M059J (cell line): ENCODE measurements at regions not wholly inside any gene's neighbourhood (a gene's known extent, or its start where the extent isn't known, plus 50 kb on each side); places are given as distances from the start of the nearest gene placed in this dataset.
"Not testable (repeated sequence)": the region's sequence is repeated elsewhere in the genome, so short reads cannot be mapped to it uniquely, and the experiment has no call there.

Experiments used
- DNase-seq: peaks from one replicate; pipeline ENCODE4 v3.0.0-alpha.2; 2012; ENCODE audit warnings: low read depth

GRCh38 chr16:29328528-29328927 is 78.0 kb downstream of the NPIPB11 start:
- DNase-seq: peak; percentile 52

DNA sequence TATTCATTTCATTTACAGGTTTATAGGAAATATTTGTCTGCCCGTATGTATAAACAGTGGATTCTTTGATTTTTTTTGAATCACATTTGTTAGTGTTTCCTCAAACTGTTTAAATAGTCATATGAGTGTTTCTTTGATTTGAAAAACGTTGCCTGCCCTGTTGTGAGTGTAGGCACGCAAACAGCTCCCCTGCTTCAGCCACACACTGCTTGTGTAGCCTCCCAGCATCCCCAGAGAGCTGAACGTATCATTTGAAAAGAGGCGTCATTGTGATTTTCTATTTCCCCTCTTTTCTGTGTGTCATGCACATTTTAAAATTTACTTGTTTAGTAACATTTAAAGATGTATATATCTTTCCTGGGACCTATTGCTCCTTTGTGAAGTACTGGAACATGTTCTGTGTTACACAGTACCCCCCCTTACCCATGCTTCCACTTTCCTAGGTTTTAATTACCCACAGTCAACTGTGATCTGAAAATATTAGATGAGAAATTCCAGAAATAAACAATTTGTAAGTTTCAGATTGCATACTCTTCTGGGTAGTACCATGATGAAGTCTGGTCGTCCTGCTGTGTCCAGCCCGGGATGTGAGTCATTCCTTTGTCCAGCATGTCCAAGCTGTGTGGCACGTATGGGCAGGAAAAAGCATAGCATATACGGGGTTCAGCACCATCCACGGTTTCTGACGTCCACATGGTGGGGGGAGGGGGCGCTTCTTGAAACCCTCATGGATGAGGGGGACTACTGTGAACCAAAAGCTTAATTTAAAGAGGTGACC is 78.7 kb downstream of the NPIPB11 start:
- DNase-seq: peak; percentile 76

DNA sequence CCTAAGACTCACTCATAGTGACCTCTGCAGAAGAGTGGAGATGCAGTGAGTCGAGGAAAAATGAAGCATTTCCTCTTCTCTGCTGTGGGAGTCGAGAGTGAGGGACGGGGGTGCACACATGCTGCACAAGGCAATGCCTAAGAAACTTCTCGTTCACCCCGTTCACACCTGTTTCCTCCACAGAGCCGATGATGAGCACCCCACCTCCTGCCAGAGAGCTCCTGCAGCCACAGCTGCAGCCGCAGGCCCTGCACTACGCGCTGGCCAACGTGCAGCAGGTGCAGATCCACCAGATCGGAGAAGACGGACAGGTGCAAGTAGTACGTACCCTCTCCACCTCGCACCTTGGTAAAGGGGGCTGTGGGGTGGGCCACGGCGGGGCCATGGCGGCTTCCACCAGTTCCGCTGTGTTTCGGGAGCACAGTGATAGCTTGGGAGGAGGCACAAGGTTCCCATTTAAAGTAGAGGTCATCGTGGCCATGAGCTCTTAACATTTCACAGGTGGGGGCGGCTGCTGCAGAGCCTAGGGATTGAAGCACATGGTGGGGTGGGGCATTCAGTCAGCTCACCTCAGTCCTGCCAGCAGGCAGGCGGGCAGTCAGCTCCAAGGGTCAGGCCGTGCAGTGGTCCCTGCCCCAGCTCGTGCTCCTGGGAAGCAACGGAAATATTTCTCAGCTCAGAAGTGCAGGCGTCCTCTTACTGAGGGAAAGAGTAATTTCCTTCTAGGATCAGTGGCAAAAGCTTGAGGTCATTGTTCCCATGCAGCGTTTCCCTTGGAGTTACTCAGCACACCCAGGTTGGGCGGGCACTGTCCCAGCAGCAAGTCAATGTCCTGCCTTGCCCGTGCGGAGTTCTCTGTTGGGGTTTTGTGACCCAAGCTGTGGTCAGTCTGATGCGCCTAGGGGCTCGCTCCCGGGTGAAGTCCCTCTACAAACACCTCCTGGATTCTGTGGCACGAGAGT is 80.1 kb downstream of the NPIPB11 start:
- DNase-seq: not testable (repeated sequence)

DNA sequence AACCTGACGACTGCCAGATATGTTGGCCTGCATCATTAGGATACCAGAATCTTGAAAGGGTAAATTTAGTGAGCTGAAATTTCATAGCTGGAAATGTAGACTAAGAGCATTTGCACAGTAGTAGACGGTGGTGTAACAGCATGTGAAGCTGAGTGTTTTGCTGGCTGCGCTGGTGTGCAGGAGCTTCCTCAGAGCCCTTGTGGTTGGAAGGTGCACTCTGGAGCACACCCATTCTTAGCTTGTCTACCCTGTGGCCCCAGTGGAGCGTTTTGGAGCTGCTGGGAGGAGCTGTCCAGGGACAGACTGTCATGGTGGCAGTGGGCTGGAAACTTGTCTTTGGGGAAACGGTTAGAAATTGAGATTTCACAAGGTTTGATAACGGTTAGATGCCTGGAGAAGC is 82.8 kb downstream of the NPIPB11 start:
- not testable (repeated sequence) for DNase-seq

GRCh38 chr16:29321585-29321984 is 84.9 kb downstream of the NPIPB11 start:
- DNase-seq: no peak

DNA sequence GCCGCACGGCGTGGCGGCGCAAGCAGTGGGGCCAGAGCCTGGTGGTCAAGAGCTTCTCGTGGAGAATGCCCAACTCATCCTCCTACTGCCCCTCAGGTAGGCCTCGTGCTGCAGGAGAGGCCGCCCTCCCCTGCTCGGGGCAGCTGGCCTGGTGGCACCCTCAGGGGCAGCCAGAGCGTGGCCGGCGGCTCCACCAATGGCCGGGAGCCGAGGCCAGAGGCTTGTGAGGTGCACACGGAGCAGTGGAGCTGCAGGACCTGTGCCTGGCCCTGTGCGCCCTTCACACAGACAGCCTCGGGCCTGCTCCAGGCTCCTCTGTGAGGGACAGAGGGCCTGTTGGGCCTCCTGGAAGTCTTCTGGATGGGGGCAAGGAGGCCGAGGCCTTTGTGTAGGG is 85.5 kb downstream of the NPIPB11 start:
- DNase-seq: no peak

GRCh38 chr16:29320274-29320999 is 86.1 kb downstream of the NPIPB11 start:
- no peak for DNase-seq

DNA sequence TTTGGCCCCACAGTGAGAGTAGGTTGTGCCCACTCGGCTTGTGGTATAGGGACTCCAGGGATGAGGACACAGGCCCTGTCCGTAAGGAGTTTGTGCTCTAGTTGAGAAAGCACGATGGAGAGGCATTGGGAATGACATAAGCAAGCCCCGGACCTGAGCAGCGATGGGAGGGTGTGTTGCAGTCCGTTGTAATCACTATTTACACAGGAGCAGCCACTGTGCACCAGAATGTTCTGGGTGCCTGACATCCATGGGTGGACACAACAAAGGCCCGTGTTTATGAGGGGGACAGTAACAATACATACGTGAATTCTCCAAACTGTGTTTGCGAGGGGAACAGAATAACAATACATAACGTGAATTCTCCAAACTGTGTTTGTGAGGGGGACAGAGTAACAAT is 86.8 kb downstream of the NPIPB11 start:
- DNase-seq: no peak

DNA sequence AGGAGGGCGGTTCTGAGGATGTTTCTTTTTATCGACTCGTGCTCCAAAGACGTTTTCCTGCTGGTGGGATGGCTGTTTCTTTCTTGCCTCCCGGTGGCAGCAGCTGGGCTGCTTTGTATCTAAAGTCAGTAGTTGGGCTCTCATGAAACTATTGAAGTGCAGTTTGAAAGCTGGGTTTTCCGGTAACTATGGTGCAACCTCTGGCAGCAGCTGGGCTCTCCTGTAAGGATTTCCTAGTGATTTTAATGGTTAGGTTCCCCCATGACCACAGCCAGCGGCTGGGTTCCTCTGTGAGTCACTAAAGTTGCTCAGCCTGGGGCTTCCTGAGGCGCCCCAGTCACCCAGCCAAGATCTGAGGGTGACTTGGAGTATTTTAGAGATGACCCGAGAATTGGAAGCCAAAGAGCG is 87.9 kb downstream of the NPIPB11 start:
- peak; percentile 84 for DNase-seq

GRCh38 chr16:29318037-29318436 is 88.5 kb downstream of the NPIPB11 start:
- no peak for DNase-seq

DNA sequence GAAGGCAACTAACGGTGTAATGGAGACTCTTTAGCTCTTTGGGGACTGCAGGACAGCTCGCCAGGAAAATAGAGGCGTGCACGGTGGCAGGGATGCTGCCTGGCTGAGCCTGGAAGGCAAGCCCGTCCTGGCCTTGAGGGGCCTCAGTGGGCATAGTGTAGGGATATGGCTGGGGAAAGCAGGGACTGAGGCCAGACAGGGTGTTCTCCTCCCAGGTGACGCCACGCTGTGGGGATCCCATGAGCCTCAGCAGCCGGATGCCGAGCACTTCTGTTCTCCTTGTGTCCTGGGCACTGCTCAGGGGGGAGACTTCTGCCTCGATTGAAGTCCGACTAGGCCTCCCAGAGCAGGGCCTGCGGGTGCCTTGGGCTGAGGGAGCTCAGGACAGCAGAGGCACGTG is 89.2 kb downstream of the NPIPB11 start:
- DNase-seq: no peak

DNA sequence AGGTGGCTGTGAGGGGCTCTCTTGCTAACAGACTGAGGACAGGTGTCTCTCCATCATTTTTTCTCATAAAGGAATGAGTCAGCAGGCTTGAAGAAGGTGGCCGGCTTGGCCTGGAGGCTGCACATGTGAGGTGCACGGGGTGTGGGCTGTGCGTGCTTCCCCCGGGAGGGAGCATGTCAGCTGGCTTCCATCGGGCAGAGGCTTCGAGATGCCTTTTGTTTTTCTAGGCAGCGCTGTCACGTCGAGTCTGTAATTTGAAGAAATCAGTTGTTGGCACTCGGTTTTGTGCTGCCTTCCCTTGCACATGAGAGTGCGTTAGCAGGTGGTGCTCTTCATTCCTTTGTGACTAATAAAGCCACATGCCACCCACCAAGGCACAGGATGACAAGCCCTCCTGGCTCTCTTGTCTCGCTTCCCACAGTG is 89.7 kb downstream of the NPIPB11 start:
- DNase-seq: peak; percentile 18

DNA sequence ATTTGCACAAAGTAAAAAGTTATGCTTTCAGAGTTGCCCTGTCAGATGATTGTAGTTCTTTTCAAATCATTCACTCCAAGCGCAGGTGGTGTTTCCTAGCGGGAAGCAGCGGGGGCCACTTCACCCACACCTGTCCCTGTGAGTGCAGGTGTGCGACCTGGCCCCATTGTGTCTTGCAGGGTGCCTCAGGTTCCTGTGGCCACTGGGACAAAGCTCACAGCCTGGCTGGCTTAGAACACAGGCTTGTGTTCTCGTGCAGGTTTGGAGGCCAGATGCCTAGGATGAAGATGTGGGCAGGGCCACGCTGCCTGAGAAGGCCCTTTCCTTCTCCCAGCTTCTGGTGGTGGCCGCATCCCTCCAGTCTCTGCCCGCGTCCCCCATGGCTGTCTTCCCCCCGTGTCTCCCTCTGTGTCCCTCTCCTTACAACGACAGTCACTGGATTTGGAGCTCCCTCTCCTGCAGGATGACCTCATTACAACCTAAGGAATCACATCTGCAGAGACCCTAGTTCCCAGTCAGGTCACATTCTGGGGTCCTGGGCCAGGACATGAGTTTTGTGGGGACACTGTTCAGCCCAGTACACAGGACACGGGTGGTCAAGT is 90.5 kb downstream of the NPIPB11 start:
- no peak for DNase-seq

- DNase-seq: no peak
These were observed 91.5 kb downstream of the NPIPB11 start for GRCh38 chr16:29315046-29315445.

DNA sequence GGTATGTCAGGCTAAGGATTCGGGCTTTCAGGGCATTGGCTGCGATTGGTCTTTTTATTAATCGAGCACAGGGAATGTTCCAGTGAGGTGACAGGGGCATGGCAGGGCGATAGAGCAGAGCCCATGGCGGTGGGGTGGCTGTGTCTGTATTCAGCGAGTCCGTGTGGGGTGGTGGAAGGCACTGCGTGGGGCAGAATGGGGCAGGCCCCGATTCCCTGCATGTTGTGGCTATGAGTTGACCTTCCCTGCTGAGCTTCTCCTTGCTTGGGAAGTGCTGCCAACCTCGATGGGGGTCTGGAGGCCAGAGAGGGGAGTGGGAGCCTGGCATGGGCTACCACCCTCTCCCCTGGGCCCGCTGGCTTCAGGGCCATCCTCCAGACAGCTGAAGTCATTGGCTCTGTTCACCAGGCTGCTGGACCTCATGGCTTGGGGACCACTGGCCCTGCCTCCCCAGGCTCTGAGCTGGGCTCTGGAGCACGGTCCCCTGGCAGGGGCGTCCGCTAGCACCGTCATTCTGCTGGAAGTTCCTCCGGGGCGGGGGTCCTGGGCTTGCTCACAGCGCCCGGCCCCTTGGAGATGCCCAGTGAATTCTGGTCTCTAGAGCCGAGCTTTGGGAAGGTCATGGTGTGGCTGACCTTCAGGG is 92.1 kb downstream of the NPIPB11 start:
- DNase-seq: no peak

DNA sequence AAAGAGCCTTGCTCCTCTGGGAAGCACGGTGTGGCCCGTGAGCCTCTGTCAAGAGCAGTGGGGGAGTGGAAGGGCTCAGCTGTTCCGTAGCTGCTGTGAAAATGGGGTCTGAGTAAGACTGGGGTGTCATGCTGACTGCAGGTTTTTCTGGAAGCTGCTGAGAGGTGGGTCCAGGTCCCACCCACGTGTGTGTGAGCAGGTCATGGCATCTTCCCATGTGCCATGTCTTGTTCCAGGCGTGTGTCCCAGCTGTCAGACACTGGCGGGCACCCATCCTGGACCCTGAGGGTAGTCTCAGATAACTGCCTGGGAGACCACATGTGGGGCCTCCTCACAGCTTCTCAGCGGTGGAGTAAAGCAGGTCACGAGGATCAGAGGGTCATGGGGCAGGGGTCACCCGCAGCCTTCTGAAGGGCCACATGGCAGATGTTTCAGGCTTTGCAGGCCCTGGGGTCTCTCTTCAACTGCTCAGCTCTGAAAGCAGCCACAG is 92.9 kb downstream of the NPIPB11 start:
- DNase-seq: no peak

- DNase-seq: no peak
These were observed 93.5 kb downstream of the NPIPB11 start for GRCh38 chr16:29312835-29313558.

DNA sequence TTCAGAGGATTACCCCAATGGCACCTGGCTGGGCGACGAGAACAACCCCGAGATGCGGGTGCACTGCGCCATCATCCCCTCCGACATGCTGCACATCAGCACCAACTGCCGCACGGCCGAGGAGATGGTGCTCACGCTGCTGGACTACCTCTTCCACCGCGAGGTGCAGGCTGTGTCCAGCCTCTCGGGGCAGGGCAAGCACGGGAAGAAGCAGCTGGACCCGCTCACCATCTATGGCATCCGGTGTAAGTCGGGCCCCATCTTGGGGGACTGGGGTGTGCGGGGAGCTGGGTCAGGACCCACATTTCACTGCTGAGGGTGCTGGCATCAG is 94.2 kb downstream of the NPIPB11 start:
- not testable (repeated sequence) for DNase-seq

DNA sequence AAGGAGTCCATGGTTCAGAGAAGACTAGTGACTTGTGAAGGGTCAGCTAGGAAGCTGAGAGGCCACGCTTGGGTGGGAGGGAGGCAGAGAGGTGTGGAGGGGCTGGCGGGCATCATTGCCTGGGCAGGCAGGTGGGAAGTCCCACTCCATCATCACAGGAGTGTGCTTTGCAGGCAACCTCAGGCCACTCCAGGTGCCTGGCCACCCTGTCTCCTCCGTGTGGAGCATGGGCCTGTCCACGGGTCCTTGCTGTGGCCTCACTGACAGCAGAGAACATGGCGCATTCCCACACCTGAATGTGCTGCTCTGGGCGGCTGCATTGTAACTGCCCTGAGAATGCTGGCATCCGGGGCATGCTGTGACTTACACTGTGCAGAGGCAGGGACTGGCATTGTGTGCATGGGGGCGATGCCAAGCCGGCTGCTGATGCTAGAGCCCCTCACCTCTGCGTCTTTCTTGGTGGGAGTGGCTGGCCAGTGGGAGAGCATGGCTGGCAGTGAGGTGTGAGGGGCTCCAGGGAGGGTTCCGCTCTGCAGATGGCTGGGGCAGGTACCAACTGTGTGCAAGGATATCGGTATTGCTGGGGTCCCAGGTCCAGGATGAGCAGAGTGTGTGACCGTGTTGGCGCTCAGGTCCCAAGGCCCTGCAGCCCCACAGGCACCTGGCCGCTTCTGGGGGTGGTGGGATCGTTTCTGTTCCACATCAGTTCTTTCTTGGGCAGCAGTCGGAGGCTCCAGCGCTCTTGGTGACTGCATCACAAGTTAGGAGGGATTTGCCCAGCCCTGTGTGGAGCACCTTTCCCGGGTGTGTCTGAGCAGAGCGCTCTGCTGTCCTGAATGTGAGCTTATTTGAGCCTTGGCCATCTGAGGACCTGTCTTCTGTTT is 94.8 kb downstream of the NPIPB11 start:
- no peak for DNase-seq
